Esophagus squamous epithelium (tissue), 5 donors: ENCODE measurements at regions not wholly inside any gene's neighbourhood (a gene's known extent, or its start where the extent isn't known, plus 50 kb on each side); places are given as distances from the start of the nearest gene placed in this dataset.
"Not testable (repeated sequence)": the region's sequence is repeated elsewhere in the genome, so short reads cannot be mapped to it uniquely, and the experiment has no call there.

Experiments used
- DNase-seq: peaks from one replicate; lab custom pipeline; 2025; lab: John Stamatoyannopoulos, UW
- H3K27ac ChIP-seq, 4 donors: fragments of 200-600 bp; sonication (generic); one replicate each; pipeline ENCODE4 v1.5.1; 2016 to 2019; ENCODE audit warnings: mild to moderate bottlenecking in 1 of 4
- H3K27me3 ChIP-seq, 4 donors: fragments of 200-600 bp; sonication (generic); 1 replicate in 3 of 4; 2 replicates in 1 of 4; pipeline versions ENCODE4 v1.5.1 to v1.6.0; 2017 to 2021; ENCODE audit warnings: antibody characterized with exemption in 1 of 4
- H3K36me3 ChIP-seq, 3 donors: fragments of 200-600 bp; sonication (generic); one replicate each; pipeline ENCODE4 v1.5.1; 2016 to 2019
- H3K4me1 ChIP-seq, 3 donors: fragments of 200-600 bp; sonication (generic); one replicate each; pipeline ENCODE4 v1.5.1; 2017 to 2019
- H3K4me3 ChIP-seq, 4 donors: fragments of 200-600 bp; sonication (generic); 1 replicate in 3 of 4; 2 replicates in 1 of 4; pipeline ENCODE4 v1.5.1; 2016 to 2019; ENCODE audit warnings: mild to moderate bottlenecking in 2 of 4, moderate library complexity in 1 of 4
- H3K9me3 ChIP-seq, 3 donors: fragments of 200-600 bp; sonication (generic); one replicate each; pipeline ENCODE4 v1.5.1; 2016 to 2019
- CTCF ChIP-seq, 6 experiments: fragments of 450-650 bp in 4 of 6; fragments of 200-600 bp in 2 of 6; sonication (generic) in 2 of 6; IDR thresholded peaks; one replicate each; pipeline ENCODE4 v1.5.1; 2016 to 2019; ENCODE audit warnings: antibody characterized with exemption in 6 of 6, mild to moderate bottlenecking in 4 of 6, moderate library complexity in 4 of 6
- POLR2A ChIP-seq, 4 donors: fragments of 450-650 bp; IDR thresholded peaks; one replicate each; pipeline ENCODE4 v1.6.1; 2017; ENCODE audit warnings: antibody characterized with exemption in 4 of 4, mild to moderate bottlenecking in 4 of 4, moderate library complexity in 3 of 4
- WGBS, 2 donors: methylation state at CpG; one replicate each; pipeline ENCODE4 v1.1.5; 2018; 5-methylcytosine and 5-hydroxymethylcytosine counted together
- intact Hi-C: fragments of 100-400 bp; cut with DNase I; formaldehyde crosslinking; loops from one replicate; pipeline ENCODE4 v1.15.0; 2022
- donor health status: DM: yes; HTN: yes; CAD: no.

- no peak for DNase-seq
- H3K4me3 ChIP-seq, result no peak overlapping the region
- WGBS, 2 donors, result 28 to 33% methylated on average over 1 of the region's 1 CpG
- intact Hi-C loops, result no loop called here
- no peaks in the 10 kb centered on the region for H3K4me1 ChIP-seq
- no peaks in the 10 kb centered on the region for H3K36me3 ChIP-seq
- H3K27me3 ChIP-seq, result no peaks in the 10 kb centered on the region
- TF ChIP-seq POLR2A (IDR thresholded peaks at IDR 0.05), result no peak
- TF ChIP-seq CTCF (IDR thresholded peaks at IDR 0.05), result no peak
- H3K27ac ChIP-seq, result no peak overlapping the region
- H3K9me3 ChIP-seq, result no peaks in the 10 kb centered on the region
These were observed 76.7 kb downstream of the FTHL17 start for GRCh38 chrX:30995060-30995700.

DNA sequence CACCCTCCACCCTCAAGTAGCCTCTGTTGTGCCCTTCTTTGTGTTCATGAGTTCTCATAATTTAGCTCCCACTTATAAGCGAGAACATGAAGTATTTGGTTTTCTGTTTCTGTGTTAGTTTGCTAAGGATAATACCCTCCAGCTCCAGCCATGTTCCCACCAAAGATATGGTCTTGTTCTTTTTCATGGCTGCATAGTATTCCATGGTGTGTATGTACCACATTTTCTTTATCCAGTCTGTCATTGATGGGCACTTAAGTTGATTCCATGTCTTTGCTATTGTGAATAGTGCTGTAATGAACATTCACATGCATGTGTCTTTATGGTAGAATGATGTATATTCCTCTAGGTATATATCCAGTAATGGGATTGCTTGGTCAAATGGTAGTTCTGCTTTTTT is 77.8 kb downstream of the FTHL17 start:
- H3K4me1 ChIP-seq, H3K27me3 ChIP-seq, DNase-seq, H3K27ac ChIP-seq, H3K36me3 ChIP-seq, H3K4me3 ChIP-seq, intact Hi-C loops, H3K9me3 ChIP-seq: not testable (repeated sequence)
- 72 to 100% methylated on average over 1 of the region's 1 CpG for WGBS, 2 donors

GRCh38 chrX:30992381-30992904 is 79.4 kb downstream of the FTHL17 start:
- H3K27me3 ChIP-seq, result no peaks in the 10 kb centered on the region
- H3K4me3 ChIP-seq, result no peak overlapping the region
- intact Hi-C loops, result no loop called here
- no peaks in the 10 kb centered on the region for H3K9me3 ChIP-seq
- TF ChIP-seq CTCF (IDR thresholded peaks at IDR 0.05) (no peak), POLR2A (IDR thresholded peaks at IDR 0.05) (no peak)
- no peaks in the 10 kb centered on the region for H3K36me3 ChIP-seq
- H3K4me1 ChIP-seq, result no peaks in the 10 kb centered on the region
- DNase-seq, result no peak
- no peak overlapping the region for H3K27ac ChIP-seq
- WGBS, 2 donors, result 40 to 41% methylated on average over 4 of the region's 4 CpGs

- no peaks in the 10 kb centered on the region for H3K9me3 ChIP-seq
- H3K27ac ChIP-seq, result no peak overlapping the region
- H3K27me3 ChIP-seq, result no peaks in the 10 kb centered on the region
- H3K4me3 ChIP-seq, result no peak overlapping the region
- no peaks in the 10 kb centered on the region for H3K4me1 ChIP-seq
- intact Hi-C loops, result no loop called here
- no peak for DNase-seq
- TF ChIP-seq CTCF (IDR thresholded peaks at IDR 0.05) (no peak), POLR2A (IDR thresholded peaks at IDR 0.05) (no peak)
- no peaks in the 10 kb centered on the region for H3K36me3 ChIP-seq
- 34 to 65% methylated on average over 2 of the region's 2 CpGs for WGBS, 2 donors
These were observed 81.5 kb downstream of the FTHL17 start for GRCh38 chrX:30990361-30990760.

GRCh38 chrX:30982467-30982866 is 89.4 kb downstream of the FTHL17 start:
- 65 to 73% methylated on average over 3 of the region's 3 CpGs for WGBS, 2 donors
- Histone ChIP-seq H3K4me3 (no peak overlapping the region), H3K4me1 (no peaks in the 10 kb centered on the region), H3K9me3 (no peaks in the 10 kb centered on the region), H3K27ac (no peak overlapping the region), H3K36me3 (no peaks in the 10 kb centered on the region), H3K27me3 (no peaks in the 10 kb centered on the region)
- intact Hi-C loops, result no loop called here
- no peak for DNase-seq
- TF ChIP-seq CTCF (IDR thresholded peaks at IDR 0.05) (no peak), POLR2A (IDR thresholded peaks at IDR 0.05) (no peak)
